ENCODE measurements at regions not wholly inside any gene's neighbourhood (a gene's known extent, or its start where the extent isn't known, plus 50 kb on each side); places are given as distances from the start of the nearest gene placed in this dataset.
A peak's percentile ranks its signal among the peaks of the same experiment; 100 is the strongest.

DNA sequence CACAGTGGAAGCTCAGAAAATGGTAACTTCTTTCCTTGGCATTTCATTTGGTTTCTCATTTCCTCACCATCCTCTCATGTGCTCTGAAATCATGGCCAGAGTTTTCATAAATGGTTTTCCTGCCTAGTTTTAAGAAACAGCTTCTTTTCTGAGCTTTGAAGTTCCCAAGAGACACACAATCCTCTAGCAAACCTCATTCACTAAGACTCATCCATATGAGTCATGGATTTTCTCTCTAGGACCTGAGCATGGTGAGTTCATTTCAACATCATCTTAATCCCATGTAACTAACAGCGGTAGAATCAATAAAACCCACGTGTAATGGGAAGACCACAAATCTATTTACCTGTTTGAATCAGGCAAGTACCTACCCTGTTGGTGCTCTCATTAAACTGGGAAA is 274.5 kb upstream of the LRTM1 start:
- H3K4me1 ChIP-seq (ENCODE audit: control insufficient read depth, insufficient read depth, low read length, poor library complexity, severe bottlenecking), result peaks cover 46% of the 10 kb centered on the region
- no peaks in the 10 kb centered on the region for H3K36me3 ChIP-seq (ENCODE audit: control insufficient read depth, insufficient read depth, low read length)
- H3K27ac ChIP-seq (ENCODE audit: low read depth, low read length, severe bottlenecking), result peak overlapping the region; percentile 74
- no peak overlapping the region for H3K4me3 ChIP-seq (ENCODE audit: extremely low read depth, insufficient read depth, low read length, poor library complexity, severe bottlenecking)
- WGBS, 2 experiments (ENCODE audit: insufficient coverage in 2 of 2), result 90 to 95% methylated on average over 2 of the region's 2 CpGs
- no peaks in the 10 kb centered on the region for H3K9me3 ChIP-seq (ENCODE audit: control insufficient read depth, low read length)

DNA sequence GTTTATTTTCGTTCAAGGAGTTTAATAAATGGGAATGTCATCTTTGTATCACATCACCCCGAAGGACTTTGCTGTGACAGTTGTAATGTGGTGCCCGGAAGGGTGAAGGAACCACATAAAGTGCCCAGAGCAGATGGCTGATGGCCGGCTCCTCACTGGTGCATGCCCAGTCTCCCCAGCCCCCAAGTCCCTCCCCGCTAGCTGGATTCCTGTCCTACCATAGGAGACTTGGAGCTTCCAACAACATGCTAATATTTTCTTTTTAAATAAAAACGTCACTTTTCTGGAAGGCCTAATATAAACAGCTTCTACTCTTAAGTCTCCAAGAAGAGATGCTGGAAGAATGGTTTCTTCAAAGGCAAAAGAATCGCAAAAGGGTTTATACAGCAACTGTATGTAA is 273.9 kb upstream of the LRTM1 start:
- Histone ChIP-seq H3K4me3 (ENCODE audit: extremely low read depth, insufficient read depth, low read length, poor library complexity, severe bottlenecking) (no peak overlapping the region), H3K27ac (ENCODE audit: low read depth, low read length, severe bottlenecking) (no peak overlapping the region)

DNA sequence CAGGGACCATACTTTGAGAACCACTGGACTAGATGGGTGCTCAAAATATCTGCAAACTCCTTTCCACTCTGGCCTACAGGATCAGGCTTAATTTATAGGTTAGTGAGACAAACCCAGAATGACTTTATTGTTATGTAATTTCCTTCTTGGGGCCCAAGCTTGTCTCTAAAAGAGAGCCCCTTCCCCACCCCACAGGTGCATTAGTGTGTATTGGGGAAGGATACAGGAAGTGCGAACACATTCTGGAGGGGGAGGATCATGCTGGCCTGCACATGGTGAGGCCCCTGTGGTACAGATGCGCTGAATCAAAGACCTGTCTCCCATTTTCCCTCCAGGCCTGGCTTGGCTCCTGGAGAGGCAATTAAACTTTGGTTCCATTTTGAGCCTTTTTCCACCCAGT is 273.0 kb upstream of the LRTM1 start:
- Histone ChIP-seq H3K9me3 (ENCODE audit: control insufficient read depth, low read length) (no peaks in the 10 kb centered on the region), H3K27ac (ENCODE audit: low read depth, low read length, severe bottlenecking) (no peak overlapping the region), H3K4me3 (ENCODE audit: extremely low read depth, insufficient read depth, low read length, poor library complexity, severe bottlenecking) (no peak overlapping the region), H3K4me1 (ENCODE audit: control insufficient read depth, insufficient read depth, low read length, poor library complexity, severe bottlenecking) (peaks cover 49% of the 10 kb centered on the region), H3K36me3 (ENCODE audit: control insufficient read depth, insufficient read depth, low read length) (no peaks in the 10 kb centered on the region)
- 88 to 91% methylated on average over 1 of the region's 2 CpGs for WGBS, 2 experiments (ENCODE audit: insufficient coverage in 2 of 2)

More for the DNA sequence above, 273.9 kb upstream of the LRTM1 start:
- Histone ChIP-seq H3K4me1 (ENCODE audit: control insufficient read depth, insufficient read depth, low read length, poor library complexity, severe bottlenecking) (peaks cover 49% of the 10 kb centered on the region), H3K9me3 (ENCODE audit: control insufficient read depth, low read length) (no peaks in the 10 kb centered on the region), H3K36me3 (ENCODE audit: control insufficient read depth, insufficient read depth, low read length) (no peaks in the 10 kb centered on the region)
- WGBS, 2 experiments (ENCODE audit: insufficient coverage in 2 of 2), result 92 to 100% methylated on average over 1 to 2 of the region's 7 CpGs

DNA sequence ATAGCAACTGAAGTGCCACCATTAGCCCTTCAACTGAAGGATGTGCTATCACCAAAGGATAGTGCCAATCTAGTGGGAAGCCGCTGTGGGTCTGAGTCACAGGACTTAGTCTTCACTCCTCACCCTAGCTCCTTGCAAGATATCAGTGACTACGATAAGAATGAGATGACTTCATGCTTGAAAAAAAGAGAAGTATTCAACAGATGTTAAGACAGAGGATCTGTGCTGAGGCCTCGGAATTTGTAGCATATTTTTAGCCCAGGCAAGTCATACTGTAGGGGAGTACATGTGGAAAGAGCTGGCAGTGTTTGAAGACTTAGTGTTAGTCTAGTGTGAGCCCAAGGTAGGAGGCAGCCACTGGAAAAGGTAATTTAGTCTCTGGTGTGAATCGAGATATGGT is 270.7 kb upstream of the LRTM1 start:
- Histone ChIP-seq H3K4me3 (ENCODE audit: extremely low read depth, insufficient read depth, low read length, poor library complexity, severe bottlenecking) (no peak overlapping the region), H3K9me3 (ENCODE audit: control insufficient read depth, low read length) (no peaks in the 10 kb centered on the region), H3K4me1 (ENCODE audit: control insufficient read depth, insufficient read depth, low read length, poor library complexity, severe bottlenecking) (peaks cover 37% of the 10 kb centered on the region), H3K27ac (ENCODE audit: low read depth, low read length, severe bottlenecking) (peak overlapping the region; percentile 50), H3K36me3 (ENCODE audit: control insufficient read depth, insufficient read depth, low read length) (no peaks in the 10 kb centered on the region)
- WGBS, 2 experiments (ENCODE audit: insufficient coverage in 2 of 2), result 63 to 74% methylated on average over 3 to 4 of the region's 4 CpGs

DNA sequence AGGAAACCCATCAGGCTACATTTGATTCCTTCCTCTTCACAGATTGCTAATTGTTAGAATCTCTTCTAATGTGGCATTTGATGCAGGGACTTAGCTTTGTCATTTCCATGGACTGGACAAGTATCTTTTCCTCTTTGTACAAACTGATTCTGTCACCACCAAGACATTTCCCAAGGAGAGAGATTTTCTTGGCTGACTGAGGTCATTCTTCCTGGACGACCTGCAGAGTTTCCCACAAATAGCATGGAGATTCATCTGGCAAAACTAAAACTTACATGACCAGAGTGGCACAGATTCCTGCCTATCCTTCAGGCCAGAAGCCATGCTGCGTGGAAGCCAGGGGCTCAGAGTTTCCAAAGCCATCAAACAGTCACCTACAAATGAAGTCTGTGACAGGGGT is 269.2 kb upstream of the LRTM1 start:
- Histone ChIP-seq H3K4me1 (ENCODE audit: control insufficient read depth, insufficient read depth, low read length, poor library complexity, severe bottlenecking) (peaks cover 34% of the 10 kb centered on the region), H3K4me3 (ENCODE audit: extremely low read depth, insufficient read depth, low read length, poor library complexity, severe bottlenecking) (no peak overlapping the region), H3K9me3 (ENCODE audit: control insufficient read depth, low read length) (no peaks in the 10 kb centered on the region), H3K27ac (ENCODE audit: low read depth, low read length, severe bottlenecking) (no peak overlapping the region), H3K36me3 (ENCODE audit: control insufficient read depth, insufficient read depth, low read length) (no peaks in the 10 kb centered on the region)
- WGBS, 2 experiments (ENCODE audit: insufficient coverage in 2 of 2), result 88 to 100% methylated on average over 2 of the region's 2 CpGs

DNA sequence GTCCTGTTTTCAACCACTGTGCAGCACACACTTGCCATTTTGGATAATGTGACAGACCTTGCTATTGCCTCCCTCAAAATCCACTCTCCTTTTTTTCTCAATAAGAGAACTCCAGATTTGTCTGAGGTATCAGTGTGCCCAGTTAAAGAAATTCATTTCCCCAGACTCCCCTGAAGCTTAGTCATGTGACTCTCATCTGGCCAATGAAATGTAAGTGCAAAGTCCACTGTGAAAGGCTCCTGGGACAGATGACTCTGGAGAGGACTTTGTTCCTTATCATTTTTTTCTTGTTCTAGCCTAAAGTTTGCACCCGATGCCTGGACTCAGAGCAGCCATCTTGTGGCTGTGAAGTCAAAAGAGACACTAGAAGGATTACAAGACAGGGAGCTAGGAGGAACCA is 268.6 kb upstream of the LRTM1 start:
- WGBS, 2 experiments (ENCODE audit: insufficient coverage in 2 of 2), result 80 to 100% methylated on average over 1 of the region's 1 CpG
- no peaks in the 10 kb centered on the region for H3K9me3 ChIP-seq (ENCODE audit: control insufficient read depth, low read length)
- H3K4me1 ChIP-seq (ENCODE audit: control insufficient read depth, insufficient read depth, low read length, poor library complexity, severe bottlenecking), result peaks cover 31% of the 10 kb centered on the region

DNA sequence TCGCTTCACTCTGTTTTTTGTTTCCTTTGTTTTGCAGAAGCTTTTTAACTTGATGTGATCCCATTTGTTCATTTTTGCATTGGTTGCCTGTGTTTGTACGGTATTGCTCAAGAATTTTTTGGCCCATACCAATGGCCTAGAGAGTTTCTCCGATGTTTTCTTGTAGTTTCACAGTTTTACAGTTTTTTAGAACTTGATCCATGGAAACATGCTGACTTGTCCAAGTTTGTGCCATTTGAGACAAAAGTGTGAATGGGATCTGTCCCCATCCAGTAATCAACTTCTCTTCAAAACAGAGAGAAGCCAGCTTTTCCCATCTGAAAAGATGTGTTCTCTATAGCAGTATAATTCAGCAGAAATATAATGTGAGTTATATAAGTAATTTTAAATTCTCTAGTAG is 266.5 kb upstream of the LRTM1 start:
- H3K4me1 ChIP-seq (ENCODE audit: control insufficient read depth, insufficient read depth, low read length, poor library complexity, severe bottlenecking), result peaks cover 41% of the 10 kb centered on the region
- no peak overlapping the region for H3K27ac ChIP-seq (ENCODE audit: low read depth, low read length, severe bottlenecking)
- WGBS, 2 experiments (ENCODE audit: insufficient coverage in 2 of 2), result 100% methylated on average over 1 to 3 of the region's 3 CpGs
- no peaks in the 10 kb centered on the region for H3K36me3 ChIP-seq (ENCODE audit: control insufficient read depth, insufficient read depth, low read length)
- no peak overlapping the region for H3K4me3 ChIP-seq (ENCODE audit: extremely low read depth, insufficient read depth, low read length, poor library complexity, severe bottlenecking)
- no peaks in the 10 kb centered on the region for H3K9me3 ChIP-seq (ENCODE audit: control insufficient read depth, low read length)

More for the DNA sequence above, 268.6 kb upstream of the LRTM1 start:
- H3K36me3 ChIP-seq (ENCODE audit: control insufficient read depth, insufficient read depth, low read length), result no peaks in the 10 kb centered on the region
- no peak overlapping the region for H3K27ac ChIP-seq (ENCODE audit: low read depth, low read length, severe bottlenecking)
- no peak overlapping the region for H3K4me3 ChIP-seq (ENCODE audit: extremely low read depth, insufficient read depth, low read length, poor library complexity, severe bottlenecking)

DNA sequence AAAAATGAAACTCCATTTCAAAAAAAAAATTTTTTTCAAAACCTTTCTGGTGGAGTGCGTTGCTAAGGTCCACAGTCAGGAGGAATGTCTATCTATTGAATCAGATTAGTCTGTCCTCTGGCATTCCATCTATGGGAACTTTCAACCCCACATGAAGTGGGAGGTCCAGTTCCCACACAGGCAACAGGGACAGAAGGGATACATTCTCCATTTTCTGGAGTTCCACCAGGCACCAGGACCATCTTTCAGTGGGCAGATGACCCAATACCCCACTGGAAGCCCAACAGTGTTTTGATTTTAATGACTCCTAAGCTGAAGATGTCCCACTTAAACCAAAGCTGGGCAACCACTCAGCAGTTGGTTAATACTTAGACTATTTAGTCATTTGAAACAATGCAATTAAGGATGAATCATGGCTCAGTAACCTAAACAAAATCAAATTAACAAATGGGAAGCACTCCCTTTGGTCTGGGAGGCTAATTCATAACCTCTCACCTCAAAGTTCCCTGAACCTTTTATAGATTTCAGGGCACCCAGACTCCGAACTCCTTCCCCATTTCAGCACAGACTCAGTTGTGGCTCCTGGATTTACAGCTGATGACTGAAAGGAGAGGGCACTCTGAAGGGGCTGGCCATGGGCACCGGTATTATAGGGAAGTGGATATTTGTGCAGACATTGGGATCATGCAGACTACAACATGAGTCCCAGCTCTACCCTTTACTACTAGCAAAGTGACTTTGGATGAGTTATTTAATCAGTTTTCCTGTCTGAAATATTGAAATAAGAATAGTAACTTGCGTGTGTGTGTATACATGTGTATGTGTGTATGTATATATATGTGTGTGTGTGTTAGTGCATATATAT is 264.3 kb upstream of the LRTM1 start:
- Histone ChIP-seq H3K4me3 (ENCODE audit: extremely low read depth, insufficient read depth, low read length, poor library complexity, severe bottlenecking) (no peak overlapping the region), H3K27ac (ENCODE audit: low read depth, low read length, severe bottlenecking) (peak overlapping the region; percentile 88), H3K9me3 (ENCODE audit: control insufficient read depth, low read length) (peaks cover 10% of the 10 kb centered on the region), H3K36me3 (ENCODE audit: control insufficient read depth, insufficient read depth, low read length) (no peaks in the 10 kb centered on the region), H3K4me1 (ENCODE audit: control insufficient read depth, insufficient read depth, low read length, poor library complexity, severe bottlenecking) (peaks cover 27% of the 10 kb centered on the region)
- WGBS, 2 experiments (ENCODE audit: insufficient coverage in 2 of 2), result 90% methylated on average over 2 of the region's 4 CpGs; no CpG with 5 or more reads in 1 of the 2 experiments

DNA sequence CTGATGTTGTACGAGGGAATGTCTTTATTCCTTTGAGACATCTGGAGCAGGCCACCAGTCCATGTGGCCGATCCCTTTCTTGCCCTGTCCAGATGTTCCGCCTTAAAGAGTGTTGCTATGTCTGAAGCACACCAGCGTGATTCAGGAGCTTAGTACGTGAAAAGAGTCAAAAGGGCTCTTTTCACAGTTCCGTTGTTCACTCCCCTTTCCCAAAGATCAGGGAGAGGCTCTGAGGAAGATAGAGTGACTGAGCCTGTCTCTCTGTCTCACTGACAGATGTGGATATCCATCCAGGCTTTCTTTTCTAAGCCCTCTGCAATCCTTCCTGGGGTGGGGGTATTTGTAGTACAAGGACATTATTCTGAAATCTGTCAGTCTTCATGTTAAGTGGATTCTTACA is 262.5 kb upstream of the LRTM1 start:
- Histone ChIP-seq H3K9me3 (ENCODE audit: control insufficient read depth, low read length) (peaks cover 10% of the 10 kb centered on the region), H3K27ac (ENCODE audit: low read depth, low read length, severe bottlenecking) (peak overlapping the region; percentile 93), H3K4me1 (ENCODE audit: control insufficient read depth, insufficient read depth, low read length, poor library complexity, severe bottlenecking) (peaks cover 26% of the 10 kb centered on the region), H3K4me3 (ENCODE audit: extremely low read depth, insufficient read depth, low read length, poor library complexity, severe bottlenecking) (no peak overlapping the region), H3K36me3 (ENCODE audit: control insufficient read depth, insufficient read depth, low read length) (no peaks in the 10 kb centered on the region)
- WGBS, 2 experiments (ENCODE audit: insufficient coverage in 2 of 2), result 79 to 86% methylated on average over 5 of the region's 6 CpGs

DNA sequence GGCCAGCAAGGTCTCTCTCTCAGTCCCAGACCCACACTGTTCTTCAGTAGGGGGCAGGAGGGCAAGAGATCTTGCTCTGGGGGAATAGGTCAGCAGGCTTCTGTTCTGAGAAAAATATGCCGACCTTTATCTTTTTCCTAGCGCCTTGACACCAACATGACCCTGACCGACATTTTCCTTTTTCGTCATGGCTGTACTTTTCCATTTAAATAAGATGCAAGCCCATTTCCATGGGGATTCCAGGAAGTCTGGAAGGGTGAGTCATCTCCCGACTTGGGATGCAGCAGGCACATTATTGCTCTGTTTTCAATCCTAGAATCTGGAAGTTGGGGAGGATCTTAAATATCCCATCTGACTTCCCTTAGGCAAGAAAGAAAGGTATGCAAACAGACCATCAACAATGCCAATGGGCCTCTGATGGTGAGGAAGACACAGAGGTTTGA is 261.5 kb upstream of the LRTM1 start:
- H3K27ac ChIP-seq (ENCODE audit: low read depth, low read length, severe bottlenecking), result peak overlapping the region; percentile 93
- no peak overlapping the region for H3K4me3 ChIP-seq (ENCODE audit: extremely low read depth, insufficient read depth, low read length, poor library complexity, severe bottlenecking)
- 31 to 51% methylated on average over 3 of the region's 5 CpGs for WGBS, 2 experiments (ENCODE audit: insufficient coverage in 2 of 2)
- peaks cover 26% of the 10 kb centered on the region for H3K4me1 ChIP-seq (ENCODE audit: control insufficient read depth, insufficient read depth, low read length, poor library complexity, severe bottlenecking)
- peaks cover 10% of the 10 kb centered on the region for H3K9me3 ChIP-seq (ENCODE audit: control insufficient read depth, low read length)
- no peaks in the 10 kb centered on the region for H3K36me3 ChIP-seq (ENCODE audit: control insufficient read depth, insufficient read depth, low read length)

DNA sequence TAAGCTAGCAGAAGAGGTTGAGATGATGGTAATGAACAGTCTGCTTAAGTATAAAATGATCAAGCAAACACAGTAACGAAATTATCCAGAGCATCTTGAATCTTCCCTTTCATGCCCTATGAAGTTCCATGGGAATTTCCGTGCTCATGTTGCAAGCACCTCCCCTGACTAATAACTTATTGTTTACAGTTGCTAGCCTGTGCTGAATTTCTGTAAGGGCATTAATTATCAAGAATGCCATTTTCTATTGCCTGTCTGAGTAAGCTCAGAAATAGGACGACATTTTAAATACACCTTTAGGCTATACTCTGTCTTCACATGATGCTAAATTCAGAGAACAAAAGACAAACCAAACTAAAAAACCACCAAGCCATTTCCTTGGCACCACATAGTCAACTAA is 257.5 kb upstream of the LRTM1 start:
- WGBS, 2 experiments (ENCODE audit: insufficient coverage in 2 of 2), result 89 to 90% methylated on average over 2 of the region's 3 CpGs
- Histone ChIP-seq H3K36me3 (ENCODE audit: control insufficient read depth, insufficient read depth, low read length) (no peaks in the 10 kb centered on the region), H3K27ac (ENCODE audit: low read depth, low read length, severe bottlenecking) (no peak overlapping the region), H3K4me1 (ENCODE audit: control insufficient read depth, insufficient read depth, low read length, poor library complexity, severe bottlenecking) (peaks cover 11% of the 10 kb centered on the region), H3K4me3 (ENCODE audit: extremely low read depth, insufficient read depth, low read length, poor library complexity, severe bottlenecking) (no peak overlapping the region), H3K9me3 (ENCODE audit: control insufficient read depth, low read length) (peaks cover 10% of the 10 kb centered on the region)
